Endodermal cell (in vitro differentiated cells): ENCODE measurements at regions not wholly inside any gene's neighbourhood (a gene's known extent, or its start where the extent isn't known, plus 50 kb on each side); places are given as distances from the start of the nearest gene placed in this dataset.

ENCODE experiments used
- DNase-seq: peaks from one replicate; pipeline ENCODE4 v3.0.0-alpha.2; 2017
- H3K27ac ChIP-seq: 2 replicates; pipeline ENCODE4 v1.5.1; 2013; ENCODE audit warnings: mild to moderate bottlenecking, low read depth, low read length, moderate library complexity
- H3K27me3 ChIP-seq: 2 replicates; pipeline ENCODE4 v1.6.1; 2013; ENCODE audit warnings: mild to moderate bottlenecking, low read length, moderate library complexity; ENCODE audit not compliant: insufficient read depth, control insufficient read depth, poor library complexity, severe bottlenecking
- H3K36me3 ChIP-seq: 2 replicates; pipeline ENCODE4 v1.7.0; 2013; ENCODE audit warnings: mild to moderate bottlenecking, low read length, moderate library complexity; ENCODE audit not compliant: control insufficient read depth, insufficient read depth
- H3K4me1 ChIP-seq: one replicate; pipeline ENCODE4 v1.7.0; 2013; ENCODE audit warnings: low read length; ENCODE audit not compliant: control insufficient read depth, insufficient read depth
- H3K4me3 ChIP-seq: 2 replicates; pipeline ENCODE4 v1.5.1; 2013; ENCODE audit warnings: mild to moderate bottlenecking, low read length, moderate library complexity
- H3K9ac ChIP-seq: 2 replicates; pipeline ENCODE4 v1.6.1; 2013; ENCODE audit warnings: mild to moderate bottlenecking, low read length, moderate library complexity; ENCODE audit not compliant: poor library complexity, severe bottlenecking; ENCODE audit errors: extremely low read depth
- H3K9me3 ChIP-seq: 2 replicates; pipeline ENCODE4 v1.6.1; 2013; ENCODE audit warnings: mild to moderate bottlenecking, low read length, moderate library complexity; ENCODE audit not compliant: control insufficient read depth
- H3K27ac Mint-ChIP-seq: 2 replicates; pipeline ENCODE4 v1.8.0; 2020; ENCODE audit warnings: mixed read lengths
- H3K27me3 Mint-ChIP-seq: 2 replicates; pipeline ENCODE4 v1.8.0; 2021; ENCODE audit warnings: mild to moderate bottlenecking, mixed read lengths; ENCODE audit not compliant: insufficient read depth
- H3K36me3 Mint-ChIP-seq: 2 replicates; pipeline ENCODE4 v1.8.0; 2020; ENCODE audit warnings: low read depth, mixed read lengths
- H3K4me1 Mint-ChIP-seq: 2 replicates; pipeline ENCODE4 v1.8.0; 2020; ENCODE audit warnings: mixed read lengths
- H3K4me3 Mint-ChIP-seq: 2 replicates; pipeline ENCODE4 v1.8.0; 2020; ENCODE audit warnings: mild to moderate bottlenecking, moderate library complexity, mixed read lengths
- H3K9me3 Mint-ChIP-seq: 2 replicates; pipeline ENCODE4 v1.8.0; 2020; ENCODE audit warnings: mild to moderate bottlenecking, mixed read lengths
- CTCF ChIP-seq: fragments of 200-600 bp; sonication (generic); conservative IDR thresholded peaks from 2 replicates; pipeline ENCODE4 v1.5.0; 2021; ENCODE audit warnings: antibody characterized with exemption, mild to moderate bottlenecking
- WGBS, 2 experiments: methylation state at CpG; one replicate each; pipeline versions ENCODE4 v1.1.5 to v1.1.7; 2013; ENCODE audit warnings: missing lambda C conversion rate in 2 of 2, mixed read lengths in 1 of 2; ENCODE audit not compliant: insufficient coverage in 1 of 2, insufficient read length in 1 of 2; 5-methylcytosine and 5-hydroxymethylcytosine counted together

DNA sequence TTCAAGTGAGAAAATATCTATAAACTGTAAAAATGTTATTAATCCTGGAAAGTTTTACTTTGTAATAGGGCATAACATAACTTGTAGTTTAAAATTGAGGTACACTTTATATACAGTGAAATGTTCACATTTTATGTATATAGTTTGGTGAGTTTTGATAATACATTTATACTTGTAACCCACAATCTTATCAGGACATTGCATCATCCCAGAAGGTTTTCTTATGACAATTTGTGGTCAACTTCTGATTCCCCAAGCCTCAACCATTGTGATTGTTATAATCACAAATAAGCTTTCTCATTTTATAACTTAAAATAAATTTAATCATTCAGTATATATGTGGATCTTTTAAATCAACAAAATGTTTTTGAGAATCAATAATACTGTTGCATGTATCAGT is 151.1 kb downstream of the TFPI2 start:
- no peaks in the 10 kb centered on the region for H3K4me1 ChIP-seq
- H3K9ac ChIP-seq, result no peak overlapping the region
- TF ChIP-seq CTCF, result no peak
- no peaks in the 10 kb centered on the region for H3K9me3 ChIP-seq
- no peaks in the 10 kb centered on the region for H3K9me3 Mint-ChIP-seq
- H3K4me3 Mint-ChIP-seq, result no peak overlapping the region
- no peak overlapping the region for H3K4me3 ChIP-seq
- DNase-seq, result no peak
- peaks cover 13% of the 10 kb centered on the region for H3K36me3 Mint-ChIP-seq
- no peaks in the 10 kb centered on the region for H3K27me3 ChIP-seq
- no peak overlapping the region for H3K27ac ChIP-seq
- H3K4me1 Mint-ChIP-seq, result peaks cover 5% of the 10 kb centered on the region
- no peak overlapping the region for H3K27ac Mint-ChIP-seq
- peaks cover 37% of the 10 kb centered on the region for H3K36me3 ChIP-seq
- H3K27me3 Mint-ChIP-seq, result no peaks in the 10 kb centered on the region

GRCh38 chr7:93737953-93738352 is 152.6 kb downstream of the TFPI2 start:
- H3K27ac Mint-ChIP-seq, result no peak overlapping the region
- peaks cover 35% of the 10 kb centered on the region for H3K36me3 ChIP-seq
- H3K4me3 ChIP-seq, result no peak overlapping the region
- H3K9me3 Mint-ChIP-seq, result no peaks in the 10 kb centered on the region
- WGBS, 2 experiments, result 83 to 94% methylated on average over 1 of the region's 2 CpGs
- peaks cover 5% of the 10 kb centered on the region for H3K4me1 Mint-ChIP-seq
- H3K27me3 ChIP-seq, result no peaks in the 10 kb centered on the region
- H3K9me3 ChIP-seq, result no peaks in the 10 kb centered on the region
- no peak for TF ChIP-seq CTCF
- no peak overlapping the region for H3K27ac ChIP-seq
- H3K27me3 Mint-ChIP-seq, result no peaks in the 10 kb centered on the region
- H3K4me3 Mint-ChIP-seq, result no peak overlapping the region
- H3K36me3 Mint-ChIP-seq, result peaks cover 10% of the 10 kb centered on the region
- DNase-seq, result no peak
- H3K9ac ChIP-seq, result no peak overlapping the region
- no peaks in the 10 kb centered on the region for H3K4me1 ChIP-seq

- no peak for TF ChIP-seq CTCF
- H3K4me3 Mint-ChIP-seq, result no peak overlapping the region
- H3K36me3 Mint-ChIP-seq, result peaks cover 15% of the 10 kb centered on the region
- no peaks in the 10 kb centered on the region for H3K4me1 ChIP-seq
- DNase-seq, result no peak
- H3K9me3 ChIP-seq, result peaks cover 4% of the 10 kb centered on the region
- peaks cover 3% of the 10 kb centered on the region for H3K9me3 Mint-ChIP-seq
- H3K27ac Mint-ChIP-seq, result no peak overlapping the region
- H3K4me1 Mint-ChIP-seq, result peaks cover 5% of the 10 kb centered on the region
- H3K9ac ChIP-seq, result no peak overlapping the region
- 98 to 100% methylated on average over 2 of the region's 2 CpGs for whole genome bisulfite sequencing, 2 experiments
- no peaks in the 10 kb centered on the region for H3K27me3 Mint-ChIP-seq
- no peak overlapping the region for H3K4me3 ChIP-seq
- no peak overlapping the region for H3K27ac ChIP-seq
- peaks cover 37% of the 10 kb centered on the region for H3K36me3 ChIP-seq
- no peaks in the 10 kb centered on the region for H3K27me3 ChIP-seq
Observed at GRCh38 chr7:93736668-93737369, 153.7 kb downstream of the TFPI2 start.
